Amygdala (tissue), 56 donors: ENCODE measurements at regions not wholly inside any gene's neighbourhood (a gene's known extent, or its start where the extent isn't known, plus 50 kb on each side); places are given as distances from the start of the nearest gene placed in this dataset.
A peak's percentile ranks its signal among the peaks of the same experiment; 100 is the strongest.

ENCODE experiments used
- DNase-seq, 56 donors: peaks; one replicate each; lab custom pipeline; 2025; lab: John Stamatoyannopoulos, UW

GRCh38 chr4:179823342-179823741 lies 2381.1 kb upstream of the AGA start:
- DNase-seq: no peak

- no peak for DNase-seq
These were observed 2389.0 kb upstream of the AGA start for GRCh38 chr4:179831274-179831673.

GRCh38 chr4:179836179-179837075 lies 2394.2 kb upstream of the AGA start:
- no peak for DNase-seq

GRCh38 chr4:179843370-179843769 lies 2399.8 kb upstream of the TENM3 start:
- DNase-seq: no peak

- no peak for DNase-seq
These were observed 2387.7 kb upstream of the TENM3 start for GRCh38 chr4:179855469-179855868.

GRCh38 chr4:179858221-179858620 lies 2385.0 kb upstream of the TENM3 start:
- DNase-seq: no peak

- peak in 31 of 56 donors; percentile 0 to 64 (median 16) for DNase-seq
These were observed 2375.8 kb upstream of the TENM3 start for GRCh38 chr4:179867300-179867878.

- no peak for DNase-seq
These were observed 2371.5 kb upstream of the TENM3 start for GRCh38 chr4:179871726-179872125.

GRCh38 chr4:179872755-179873154 lies 2370.4 kb upstream of the TENM3 start:
- DNase-seq: no peak

GRCh38 chr4:179880756-179881155 lies 2362.4 kb upstream of the TENM3 start:
- no peak for DNase-seq

GRCh38 chr4:179894066-179894778 lies 2349.0 kb upstream of the TENM3 start:
- no peak for DNase-seq

GRCh38 chr4:179919587-179919986 lies 2323.6 kb upstream of the TENM3 start:
- no peak for DNase-seq

- DNase-seq: no peak
These were observed 2315.7 kb upstream of the TENM3 start for GRCh38 chr4:179927473-179927872.

GRCh38 chr4:179941911-179942310 lies 2301.3 kb upstream of the TENM3 start:
- DNase-seq: no peak

GRCh38 chr4:179976777-179977176 lies 2266.4 kb upstream of the TENM3 start:
- no peak for DNase-seq

- DNase-seq: no peak
These were observed 2265.8 kb upstream of the TENM3 start for GRCh38 chr4:179977378-179977777.

GRCh38 chr4:179981161-179981560 lies 2262.0 kb upstream of the TENM3 start:
- DNase-seq: no peak

- DNase-seq: no peak
These were observed 2253.2 kb upstream of the TENM3 start for GRCh38 chr4:179989975-179990374.

GRCh38 chr4:180009316-180009715 lies 2233.9 kb upstream of the TENM3 start:
- no peak for DNase-seq

GRCh38 chr4:180028682-180029081 lies 2214.5 kb upstream of the TENM3 start:
- DNase-seq: peak in 16 of 56 donors; percentile 0 to 59 (median 3)

- DNase-seq: no peak
These were observed 2211.9 kb upstream of the TENM3 start for GRCh38 chr4:180031330-180031729.
